Nephron (organoid): ENCODE measurements at regions not wholly inside any gene's neighbourhood (a gene's known extent, or its start where the extent isn't known, plus 50 kb on each side); places are given as distances from the start of the nearest gene placed in this dataset.

ENCODE experiments used
- H3K27ac Mint-ChIP-seq, 3 experiments: 2 replicates each; pipeline ENCODE4 v1.8.0; 2020; ENCODE audit warnings: mixed read lengths in 3 of 3, mild to moderate bottlenecking in 2 of 3, moderate library complexity in 1 of 3
- H3K27me3 Mint-ChIP-seq: 2 replicates; pipeline ENCODE4 v1.8.0; 2021; ENCODE audit warnings: low read depth, mild to moderate bottlenecking, moderate library complexity, mixed read lengths
- H3K36me3 Mint-ChIP-seq: 2 replicates; pipeline ENCODE4 v1.8.0; 2020; ENCODE audit warnings: low read depth, mixed read lengths
- H3K4me1 Mint-ChIP-seq: 2 replicates; pipeline ENCODE4 v1.8.0; 2020; ENCODE audit warnings: mixed read lengths
- H3K4me3 Mint-ChIP-seq, 3 experiments: 2 replicates each; pipeline ENCODE4 v1.8.0; 2020; ENCODE audit warnings: mild to moderate bottlenecking in 3 of 3, mixed read lengths in 3 of 3, moderate library complexity in 2 of 3
- H3K9me3 Mint-ChIP-seq: 2 replicates; pipeline ENCODE4 v1.8.0; 2020; ENCODE audit warnings: mixed read lengths
- TF ChIP-seq, protein P1 (sequence below), 3 experiments: fragments of 200-600 bp; sonication (generic); IDR thresholded peaks; one replicate each; pipeline ENCODE4 v1.5.0; 2021; ENCODE audit warnings: antibody characterized with exemption in 3 of 3; ENCODE audit not compliant: unreplicated experiment in 3 of 3

DNA sequence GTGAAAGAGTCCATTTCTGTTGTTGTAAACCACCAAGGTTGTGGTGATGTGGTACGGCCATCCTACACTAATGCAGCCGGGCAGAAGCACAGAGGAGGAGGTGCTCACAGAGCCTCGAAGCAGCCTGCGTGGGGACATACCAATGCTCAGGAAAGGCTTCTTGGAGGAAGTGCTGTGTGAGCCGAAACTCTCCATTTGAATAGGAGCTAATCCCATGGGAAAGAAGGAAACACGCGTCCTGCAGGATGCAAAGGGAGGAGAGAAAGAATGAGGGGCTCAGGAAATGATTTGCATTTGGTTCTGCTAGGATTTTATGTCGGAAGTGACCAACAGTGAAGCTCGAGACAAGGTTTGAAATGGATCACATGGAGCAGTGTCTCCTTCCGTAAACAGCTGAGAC is 477.9 kb upstream of the ANKRD30A start:
- no peak overlapping the region for H3K4me3 Mint-ChIP-seq
- TF ChIP-seq, protein P1, sequence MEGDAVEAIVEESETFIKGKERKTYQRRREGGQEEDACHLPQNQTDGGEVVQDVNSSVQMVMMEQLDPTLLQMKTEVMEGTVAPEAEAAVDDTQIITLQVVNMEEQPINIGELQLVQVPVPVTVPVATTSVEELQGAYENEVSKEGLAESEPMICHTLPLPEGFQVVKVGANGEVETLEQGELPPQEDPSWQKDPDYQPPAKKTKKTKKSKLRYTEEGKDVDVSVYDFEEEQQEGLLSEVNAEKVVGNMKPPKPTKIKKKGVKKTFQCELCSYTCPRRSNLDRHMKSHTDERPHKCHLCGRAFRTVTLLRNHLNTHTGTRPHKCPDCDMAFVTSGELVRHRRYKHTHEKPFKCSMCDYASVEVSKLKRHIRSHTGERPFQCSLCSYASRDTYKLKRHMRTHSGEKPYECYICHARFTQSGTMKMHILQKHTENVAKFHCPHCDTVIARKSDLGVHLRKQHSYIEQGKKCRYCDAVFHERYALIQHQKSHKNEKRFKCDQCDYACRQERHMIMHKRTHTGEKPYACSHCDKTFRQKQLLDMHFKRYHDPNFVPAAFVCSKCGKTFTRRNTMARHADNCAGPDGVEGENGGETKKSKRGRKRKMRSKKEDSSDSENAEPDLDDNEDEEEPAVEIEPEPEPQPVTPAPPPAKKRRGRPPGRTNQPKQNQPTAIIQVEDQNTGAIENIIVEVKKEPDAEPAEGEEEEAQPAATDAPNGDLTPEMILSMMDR (IDR thresholded peaks at IDR 0.05; ENCODE audit: unreplicated experiment in 3 of 3): no peak
- no peaks in the 10 kb centered on the region for H3K4me1 Mint-ChIP-seq

DNA sequence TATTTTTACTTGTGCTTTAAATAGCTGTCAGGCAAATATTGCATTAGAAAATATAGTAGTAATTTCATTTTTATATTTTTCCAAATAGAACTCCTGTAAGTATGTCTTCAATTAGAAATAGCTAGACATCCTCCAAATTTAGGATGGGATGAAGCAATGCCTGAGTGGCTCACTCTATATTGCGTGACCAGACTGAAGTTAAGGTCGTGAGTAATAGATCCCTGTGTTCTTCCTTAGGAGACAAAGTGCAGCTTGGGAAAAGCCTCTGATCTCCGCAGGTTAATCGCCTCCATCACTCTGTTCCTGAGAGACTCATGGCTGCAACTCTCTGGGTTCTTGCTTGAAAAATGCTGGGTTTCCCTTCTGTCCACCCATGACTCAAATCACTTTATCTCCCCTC is 484.8 kb upstream of the ANKRD30A start:
- Mint-ChIP-seq H3K27me3 (peaks cover 4% of the 10 kb centered on the region), H3K9me3 (no peaks in the 10 kb centered on the region), H3K36me3 (no peaks in the 10 kb centered on the region), H3K4me3 (no peak overlapping the region), H3K4me1 (no peaks in the 10 kb centered on the region), H3K27ac (no peak overlapping the region)
- TF ChIP-seq, protein P1 (IDR thresholded peaks at IDR 0.05; ENCODE audit: unreplicated experiment in 3 of 3): no peak

More for the DNA sequence above, 477.9 kb upstream of the ANKRD30A start:
- H3K27me3 Mint-ChIP-seq: no peaks in the 10 kb centered on the region
- no peak overlapping the region for H3K27ac Mint-ChIP-seq
- H3K9me3 Mint-ChIP-seq: peaks cover 5% of the 10 kb centered on the region
- no peaks in the 10 kb centered on the region for H3K36me3 Mint-ChIP-seq

DNA sequence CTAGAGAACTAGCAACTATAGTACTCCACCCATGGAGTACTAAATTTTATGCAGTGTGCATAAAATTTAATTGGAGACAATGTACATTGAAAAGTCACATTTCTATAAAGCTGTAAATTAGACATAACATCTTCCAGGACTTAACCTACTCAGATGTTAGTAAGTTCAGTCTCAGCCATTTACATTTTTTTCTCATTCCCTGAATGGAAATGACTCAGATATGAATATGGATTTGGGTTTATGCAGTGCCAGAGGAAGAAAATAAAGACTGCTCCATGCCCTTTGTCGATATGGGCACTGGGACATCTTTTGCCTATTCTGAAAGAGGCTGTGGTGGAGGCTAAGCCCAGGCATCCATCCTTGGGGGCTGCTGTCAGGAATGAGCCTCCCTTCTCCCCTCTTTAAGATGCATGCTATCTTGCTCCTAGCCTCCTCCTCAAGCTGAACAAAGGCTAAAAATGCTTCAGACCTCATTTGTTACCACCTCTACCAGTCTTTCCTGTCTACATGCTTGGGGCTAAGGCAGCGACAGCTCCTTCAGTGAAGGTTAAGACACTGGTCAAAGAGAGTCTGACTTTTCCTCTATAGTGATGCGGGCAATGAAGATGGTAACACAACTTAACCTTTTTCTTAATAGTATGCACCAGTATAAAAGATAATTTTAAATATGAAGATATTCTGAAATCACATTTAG is 486.8 kb upstream of the ANKRD30A start:
- H3K27ac Mint-ChIP-seq: no peak overlapping the region
- no peaks in the 10 kb centered on the region for H3K9me3 Mint-ChIP-seq
- no peak overlapping the region for H3K4me3 Mint-ChIP-seq
- H3K4me1 Mint-ChIP-seq: peaks cover 6% of the 10 kb centered on the region
- H3K27me3 Mint-ChIP-seq: peaks cover 4% of the 10 kb centered on the region
- H3K36me3 Mint-ChIP-seq: no peaks in the 10 kb centered on the region
- TF ChIP-seq, protein P1 (IDR thresholded peaks at IDR 0.05; ENCODE audit: unreplicated experiment in 3 of 3): no peak

DNA sequence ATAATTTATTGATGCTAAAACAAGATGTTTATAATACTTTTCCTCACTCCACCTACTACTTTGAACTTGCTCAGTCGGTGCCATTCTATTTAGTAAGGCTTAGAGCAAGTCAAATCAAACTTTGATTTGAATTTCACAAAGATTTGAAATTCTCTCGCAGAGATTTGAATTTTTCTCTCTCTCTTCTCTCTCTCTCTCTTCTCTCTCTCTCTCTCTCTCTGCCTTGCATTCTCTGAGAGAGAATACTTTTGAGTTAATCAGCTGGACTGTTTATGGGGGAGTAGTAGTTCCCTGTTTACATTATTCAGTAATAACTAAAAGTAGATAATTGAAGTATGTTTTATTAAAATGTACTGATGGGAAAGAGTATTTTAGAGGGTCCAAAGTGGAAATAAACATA is 488.5 kb upstream of the ANKRD30A start:
- Mint-ChIP-seq H3K4me3 (no peak overlapping the region), H3K4me1 (peaks cover 6% of the 10 kb centered on the region), H3K27ac (no peak overlapping the region), H3K36me3 (no peaks in the 10 kb centered on the region), H3K27me3 (peaks cover 4% of the 10 kb centered on the region), H3K9me3 (peaks cover 6% of the 10 kb centered on the region)
- TF ChIP-seq, protein P1 (IDR thresholded peaks at IDR 0.05; ENCODE audit: unreplicated experiment in 3 of 3): no peak

DNA sequence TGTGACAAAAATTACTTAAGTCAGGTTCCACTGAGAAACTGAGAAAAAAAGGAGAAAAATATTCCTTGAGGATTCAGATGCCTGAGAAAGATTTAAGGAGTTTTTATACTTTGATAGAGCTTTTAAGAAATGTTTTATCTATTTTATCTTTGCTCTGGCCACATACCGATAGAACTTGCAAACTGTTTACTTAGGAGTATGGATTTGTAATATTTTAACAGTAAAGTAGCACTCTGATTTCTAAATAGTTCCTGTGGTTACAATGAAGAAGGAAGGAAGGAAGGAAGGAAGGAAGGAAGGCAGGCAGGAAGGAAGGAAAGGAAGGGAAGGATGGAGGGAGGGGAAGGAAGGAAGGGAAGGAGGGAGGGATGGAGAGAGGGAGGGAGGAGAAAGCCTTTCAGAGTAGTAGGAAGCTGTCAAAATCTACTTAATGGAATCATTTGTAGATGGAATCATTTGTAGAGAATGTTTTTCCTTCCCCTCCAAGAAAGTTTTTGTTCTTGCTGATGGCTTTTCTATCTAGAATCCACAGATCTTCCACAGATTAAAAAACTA is 489.0 kb upstream of the ANKRD30A start:
- Mint-ChIP-seq H3K4me1 (peaks cover 6% of the 10 kb centered on the region), H3K9me3 (peaks cover 6% of the 10 kb centered on the region), H3K4me3 (no peak overlapping the region), H3K27ac (no peak overlapping the region), H3K36me3 (no peaks in the 10 kb centered on the region), H3K27me3 (peaks cover 4% of the 10 kb centered on the region)
- TF ChIP-seq, protein P1 (IDR thresholded peaks at IDR 0.05; ENCODE audit: unreplicated experiment in 3 of 3): no peak

DNA sequence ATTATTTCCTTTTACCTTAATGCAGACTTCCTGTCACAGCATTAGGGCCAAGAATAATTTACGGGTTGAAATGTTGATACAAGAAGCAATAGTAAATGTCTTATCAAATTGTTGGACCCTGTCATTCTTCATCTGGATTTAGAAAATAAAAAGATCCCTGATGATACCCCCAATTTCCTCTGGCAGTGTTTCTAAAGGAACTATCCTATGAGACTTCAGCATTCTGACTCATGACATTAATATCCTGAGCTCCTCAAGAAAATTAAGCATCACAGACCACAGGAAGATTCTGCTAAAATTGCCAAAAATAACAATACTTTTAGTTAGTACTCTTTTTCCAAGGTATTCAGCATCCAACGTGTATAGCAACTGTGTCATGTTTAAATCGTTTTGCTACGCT is 490.5 kb upstream of the ANKRD30A start:
- Mint-ChIP-seq H3K27ac (no peak overlapping the region), H3K4me3 (no peak overlapping the region), H3K4me1 (peaks cover 6% of the 10 kb centered on the region), H3K36me3 (no peaks in the 10 kb centered on the region), H3K9me3 (peaks cover 6% of the 10 kb centered on the region), H3K27me3 (peaks cover 4% of the 10 kb centered on the region)
- TF ChIP-seq, protein P1 (IDR thresholded peaks at IDR 0.05; ENCODE audit: unreplicated experiment in 3 of 3): no peak
